GM21717 (cell line): ENCODE measurements at regions not wholly inside any gene's neighbourhood (a gene's known extent, or its start where the extent isn't known, plus 50 kb on each side); places are given as distances from the start of the nearest gene placed in this dataset.
"Not testable (repeated sequence)": the region's sequence is repeated elsewhere in the genome, so short reads cannot be mapped to it uniquely, and the experiment has no call there.

Experiments used
- ATAC-seq: cut with Tn5 transposase; IDR thresholded peaks from one replicate; pipeline ENCODE4 v1.9.1; 2021; ENCODE audit warnings: mild to moderate bottlenecking, moderate library complexity; ENCODE audit not compliant: unreplicated experiment

GRCh38 chr6:6808915-6809314 lies 220.4 kb downstream of the LY86 start:
- ATAC-seq: no peak

DNA sequence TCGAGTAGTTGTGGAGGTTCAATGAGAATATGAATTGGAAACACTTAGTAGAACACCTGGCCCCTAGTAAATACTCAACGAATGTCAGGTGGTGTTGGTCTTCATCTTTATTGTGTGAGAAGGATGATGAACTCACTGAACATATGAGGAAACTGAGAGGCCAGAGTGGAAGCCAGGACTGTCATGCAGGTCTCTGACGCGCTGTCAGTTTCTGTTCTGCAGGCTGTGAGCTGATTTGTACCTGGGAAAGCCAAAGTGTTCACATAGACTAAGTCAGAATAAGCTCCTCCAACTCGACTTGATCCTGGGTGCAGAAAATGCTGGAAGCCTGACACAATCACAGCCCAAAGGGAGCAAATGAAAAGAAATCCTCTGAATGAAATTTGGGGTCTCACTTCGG lies 222.2 kb downstream of the LY86 start:
- ATAC-seq: peak; percentile 57

GRCh38 chr6:6811128-6812009 lies 222.8 kb downstream of the LY86 start:
- no peak for ATAC-seq

DNA sequence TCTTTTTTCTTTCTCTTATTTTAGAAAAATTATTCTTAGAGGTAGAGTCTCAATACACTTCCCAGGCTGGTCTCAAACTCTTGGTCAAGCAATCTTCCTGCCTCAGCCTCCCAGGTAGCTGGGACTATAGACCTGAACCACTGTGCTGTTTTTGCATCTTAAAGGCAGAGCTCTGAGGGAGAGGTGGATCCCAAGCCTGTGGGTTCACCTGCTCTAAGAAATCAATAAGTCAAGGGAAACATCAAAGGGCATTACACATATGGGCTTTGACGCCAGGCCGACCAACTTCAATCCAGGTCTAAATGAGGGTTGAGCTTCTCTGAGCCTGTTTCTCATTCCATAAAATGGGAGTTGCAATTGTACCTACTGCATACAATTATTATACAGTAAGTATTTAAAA lies 223.9 kb downstream of the LY86 start:
- no peak for ATAC-seq

GRCh38 chr6:6815732-6816131 lies 227.2 kb downstream of the LY86 start:
- no peak for ATAC-seq

GRCh38 chr6:6816716-6817115 lies 228.2 kb downstream of the LY86 start:
- ATAC-seq: no peak

- ATAC-seq: no peak
Measured at GRCh38 chr6:6818078-6818639, 229.6 kb downstream of the LY86 start.

- no peak for ATAC-seq
Measured at GRCh38 chr6:6820641-6821238, 232.2 kb downstream of the LY86 start.

DNA sequence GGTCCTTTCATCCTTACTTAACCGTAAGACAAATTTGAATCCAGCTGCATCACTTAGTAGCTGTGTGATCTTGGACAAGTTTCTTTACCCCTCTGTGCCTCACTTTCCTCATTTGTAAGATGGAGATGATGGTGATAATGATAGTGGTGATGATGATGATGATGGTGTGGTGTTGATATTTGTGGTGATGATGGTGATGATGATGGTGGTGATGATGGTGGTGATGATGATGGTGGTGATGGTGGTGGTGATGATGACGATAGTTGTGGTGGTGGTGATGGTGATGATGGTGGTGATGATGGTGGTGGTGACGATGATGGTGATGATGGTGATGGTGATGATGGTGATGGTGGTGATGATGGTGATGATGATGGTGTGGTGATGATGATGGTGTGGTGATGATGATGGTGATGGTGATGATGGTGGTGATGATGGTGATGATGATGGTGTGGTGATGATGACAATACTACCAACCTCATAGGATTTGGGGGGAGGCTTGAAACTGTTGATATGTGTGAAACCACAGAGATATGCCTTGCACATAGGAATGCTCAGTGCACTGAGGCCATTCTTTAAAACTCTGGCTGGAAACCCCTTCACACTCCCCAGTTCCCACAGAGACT lies 233.2 kb downstream of the LY86 start:
- ATAC-seq: no peak

GRCh38 chr6:6823030-6823429 lies 234.5 kb downstream of the LY86 start:
- no peak for ATAC-seq

- ATAC-seq: no peak
Measured at GRCh38 chr6:6823568-6824224, 235.2 kb downstream of the LY86 start.

GRCh38 chr6:6824381-6824780 lies 235.9 kb downstream of the LY86 start:
- ATAC-seq: no peak

DNA sequence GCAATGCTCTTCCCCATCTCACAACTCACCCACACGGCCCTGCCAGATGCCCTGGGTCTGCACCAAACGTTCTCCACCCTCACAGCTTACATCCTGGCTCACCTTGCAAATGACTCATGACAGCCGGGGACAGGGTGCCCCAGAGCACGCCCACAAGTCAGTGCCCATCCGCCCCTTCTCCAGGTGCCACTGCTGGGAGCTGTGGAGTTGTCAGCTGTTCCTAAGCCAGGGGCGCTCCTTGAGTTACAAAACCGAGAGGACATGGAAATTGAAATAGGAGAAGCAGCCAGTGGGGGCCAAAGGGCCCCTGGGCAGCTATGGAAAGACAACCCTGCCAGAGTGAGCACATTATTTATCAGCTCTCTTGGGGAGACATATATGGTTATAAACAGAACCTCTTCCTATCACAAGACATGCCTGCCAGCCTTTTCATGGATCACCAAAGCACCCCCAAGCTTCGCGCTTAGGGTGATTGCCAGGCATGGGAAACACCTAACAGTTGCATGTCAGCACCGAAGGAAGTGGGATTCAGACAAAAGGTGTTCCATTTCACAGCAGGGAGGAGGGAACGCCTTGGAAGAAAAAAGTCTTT lies 236.8 kb downstream of the LY86 start:
- ATAC-seq: no peak

DNA sequence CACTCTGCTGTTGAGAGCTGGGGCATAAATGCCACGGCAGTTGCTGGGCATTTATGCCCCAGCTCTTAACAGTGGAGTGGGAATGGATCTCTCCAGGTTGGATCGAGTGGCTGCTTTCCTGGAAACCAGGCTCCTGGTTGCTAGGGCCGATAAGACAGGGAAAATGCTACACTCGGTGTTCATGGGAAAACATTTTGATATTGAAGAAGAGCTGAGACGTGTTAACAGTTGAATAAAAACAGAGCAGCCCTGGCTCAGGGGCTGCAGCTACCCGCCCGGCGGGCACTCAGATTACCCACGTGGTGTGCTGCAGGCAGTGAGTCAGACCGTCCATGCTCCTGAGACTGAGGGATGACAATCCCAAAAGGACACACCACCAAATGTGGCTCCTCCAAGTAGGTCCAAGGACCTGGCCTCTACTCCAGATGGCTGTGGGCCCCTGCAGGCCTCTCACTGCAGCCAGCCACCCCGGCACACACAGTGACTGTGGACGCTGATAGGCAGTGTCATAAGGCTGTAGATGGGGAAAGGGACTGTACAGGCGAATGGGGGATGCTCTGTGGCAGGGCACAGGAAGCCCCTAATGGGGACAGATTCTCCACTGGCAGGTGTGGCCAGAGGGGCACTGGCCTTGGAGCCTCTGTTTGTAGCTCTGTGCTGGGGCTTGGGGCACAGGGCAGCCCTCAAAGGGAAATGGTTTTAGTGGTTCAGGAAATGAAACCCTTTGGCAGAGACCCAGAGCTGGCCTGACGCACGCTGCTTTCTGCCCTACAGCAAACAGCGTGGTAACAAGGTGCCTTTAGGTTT lies 237.8 kb downstream of the LY86 start:
- ATAC-seq: peak; percentile 83

DNA sequence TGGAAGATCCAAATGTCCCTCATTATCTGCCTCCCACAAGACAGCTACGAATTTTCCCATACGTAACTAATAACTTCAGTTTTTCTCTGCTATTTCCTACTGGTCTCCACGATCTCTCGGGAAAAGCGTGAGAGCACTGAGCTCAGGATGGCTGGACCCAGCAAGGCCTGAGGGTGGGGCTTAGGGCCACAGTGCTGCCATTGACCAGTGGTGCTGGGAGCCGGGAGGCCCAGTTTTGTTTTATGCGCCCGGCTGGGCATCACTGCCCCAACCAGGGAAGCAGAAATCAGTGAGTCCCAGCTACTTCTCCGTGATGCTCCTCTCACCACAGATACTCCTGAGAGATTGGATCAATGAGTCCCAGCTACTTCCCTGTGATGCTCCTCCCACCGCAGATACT lies 238.4 kb downstream of the LY86 start:
- no peak for ATAC-seq

- no peak for ATAC-seq
Measured at GRCh38 chr6:6829872-6830685, 241.6 kb downstream of the LY86 start.

GRCh38 chr6:6830686-6831063 lies 242.2 kb downstream of the LY86 start:
- not testable (repeated sequence) for ATAC-seq

DNA sequence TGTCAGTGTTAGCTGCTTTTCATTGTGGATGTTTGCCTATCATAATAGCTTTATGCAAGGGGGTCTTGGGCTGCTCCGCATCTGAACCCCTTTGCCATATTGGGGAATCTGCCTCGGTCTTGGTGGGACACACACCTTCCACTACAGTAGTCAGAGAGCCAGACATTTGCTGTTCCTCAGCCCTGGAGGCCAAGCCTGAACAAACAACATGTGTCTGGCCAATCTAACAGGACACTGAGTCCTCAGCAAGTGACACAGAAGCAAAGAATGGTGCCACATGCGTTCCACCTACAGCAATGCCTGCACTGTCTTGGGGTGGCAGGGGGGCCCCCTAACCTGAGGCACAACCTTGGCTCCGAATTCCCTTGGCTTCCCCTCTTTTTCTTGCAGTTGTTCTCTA lies 243.9 kb downstream of the LY86 start:
- ATAC-seq: no peak
